GM18508 (cell line): ENCODE measurements at regions not wholly inside any gene's neighbourhood (a gene's known extent, or its start where the extent isn't known, plus 50 kb on each side); places are given as distances from the start of the nearest gene placed in this dataset.

Experiments
- ATAC-seq: cut with Tn5 transposase; IDR thresholded peaks from one replicate; pipeline ENCODE4 v1.9.1; 2021; ENCODE audit warnings: moderate number of reproducible peaks; ENCODE audit not compliant: insufficient read depth, unreplicated experiment

DNA sequence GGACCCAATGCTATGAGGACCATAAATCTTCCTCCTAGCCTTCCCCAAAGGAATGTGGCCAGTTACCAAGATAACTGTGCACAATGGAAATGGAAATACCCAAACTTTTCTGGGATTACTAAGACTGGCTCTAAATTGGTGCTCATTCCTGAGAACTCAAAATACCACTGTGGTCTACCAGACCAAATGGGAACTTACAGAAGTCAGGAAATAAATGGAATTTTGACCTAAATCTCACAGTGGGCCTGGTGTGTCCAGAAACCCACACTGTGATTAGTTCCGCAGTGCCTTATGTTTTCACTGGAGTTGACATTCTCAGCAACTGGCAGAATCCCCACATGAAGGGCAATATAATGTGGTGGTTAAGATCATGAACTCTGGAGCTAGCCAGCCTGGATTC lies 99.4 kb upstream of the ZC3H12C start:
- no peak for ATAC-seq

DNA sequence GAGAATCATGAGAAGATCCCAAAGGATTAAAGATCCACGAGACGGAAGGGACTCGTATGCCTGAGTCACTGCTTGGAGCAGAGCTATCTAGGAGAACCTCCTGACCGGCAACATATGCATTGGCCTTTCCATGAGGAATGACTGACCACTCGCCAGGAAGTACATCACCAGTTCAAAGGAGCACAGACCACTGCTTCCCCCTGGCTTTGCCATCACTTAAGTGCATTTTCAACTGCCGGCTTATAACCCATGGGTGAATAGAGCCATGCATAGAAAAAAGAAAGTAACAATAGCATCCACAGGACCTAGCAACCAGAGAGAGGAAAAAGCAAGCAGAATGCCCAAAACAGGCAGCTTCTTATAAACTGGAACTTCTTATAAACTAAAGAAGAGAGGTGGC lies 98.3 kb upstream of the ZC3H12C start:
- no peak for ATAC-seq

DNA sequence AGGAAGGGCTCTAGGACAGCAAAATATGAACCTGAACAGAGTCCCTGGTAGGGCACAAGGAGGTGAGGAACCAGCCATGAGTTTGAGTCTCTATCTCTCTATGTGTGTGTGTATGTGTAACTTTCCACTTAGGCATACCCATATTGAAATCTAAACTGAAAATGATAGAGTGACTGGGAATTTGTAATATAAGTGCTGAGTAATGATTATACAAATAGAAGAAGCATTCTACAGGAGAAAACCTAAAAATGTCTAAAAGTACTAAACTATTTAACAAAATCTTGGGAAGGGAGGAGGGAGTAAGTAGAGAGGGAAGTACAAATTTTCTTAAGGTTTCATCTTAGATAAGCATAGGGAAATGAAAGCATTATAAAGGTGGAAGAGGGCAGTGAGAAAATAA lies 97.1 kb upstream of the ZC3H12C start:
- no peak for ATAC-seq

DNA sequence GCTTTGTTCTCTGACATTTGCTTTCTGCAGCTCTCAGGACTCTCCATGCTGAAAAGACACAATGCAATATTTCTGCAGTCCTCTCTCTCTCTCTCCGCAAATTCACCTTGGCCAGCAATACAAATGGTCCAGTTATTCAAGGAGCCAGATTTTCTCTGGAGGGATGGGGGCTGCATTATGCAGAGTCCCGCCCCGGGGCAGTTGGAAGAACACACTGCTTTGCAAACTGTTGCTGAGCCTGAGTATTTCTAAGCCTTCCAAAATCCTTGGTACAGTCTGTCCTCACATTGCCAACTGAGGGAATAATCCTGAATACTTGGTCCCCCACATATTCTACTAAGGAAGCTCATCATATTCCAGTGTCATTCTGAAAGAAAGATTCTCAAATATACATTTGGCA lies 94.3 kb upstream of the ZC3H12C start:
- ATAC-seq: no peak

DNA sequence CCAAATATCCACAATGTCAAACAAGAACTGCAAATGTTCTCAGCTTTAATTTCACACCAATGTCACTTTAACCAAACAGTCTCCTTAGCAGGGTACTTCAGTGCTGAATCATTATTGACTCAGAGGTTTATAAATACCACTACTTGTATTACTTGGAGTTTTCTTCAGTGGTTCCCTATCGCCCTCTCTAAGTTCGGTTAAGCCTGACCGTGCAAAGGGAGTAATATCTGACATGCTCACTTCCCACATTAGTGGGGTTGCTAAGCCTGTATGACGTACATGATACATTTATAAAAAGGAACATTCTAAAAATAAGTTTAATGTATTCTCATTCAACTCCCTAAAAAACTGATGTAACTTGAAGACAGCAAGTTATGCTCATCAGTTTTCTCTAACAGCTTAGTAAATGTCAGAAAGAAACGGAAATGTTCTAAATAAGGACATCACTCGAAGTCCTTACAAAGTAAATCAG lies 93.1 kb upstream of the ZC3H12C start:
- ATAC-seq: peak; percentile 91

DNA sequence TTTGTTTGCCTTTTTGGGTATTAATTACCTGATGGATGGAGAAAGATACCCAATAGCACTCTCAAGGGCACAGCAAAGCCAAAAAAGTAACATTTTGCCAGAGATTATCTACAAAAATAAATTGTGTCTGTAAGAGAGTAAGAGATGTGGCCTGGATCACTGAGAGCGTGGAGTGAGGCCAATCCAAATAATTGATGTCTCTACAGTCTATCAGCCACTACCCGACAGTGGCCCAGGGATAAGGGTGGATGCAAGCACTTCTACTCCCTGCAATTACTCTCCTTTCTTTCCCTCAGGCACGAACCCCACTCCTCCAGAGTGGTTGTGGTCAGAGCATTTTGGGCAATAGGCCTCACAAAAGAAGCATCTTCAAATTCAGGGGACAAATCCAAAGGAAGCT lies 92.3 kb upstream of the ZC3H12C start:
- no peak for ATAC-seq

DNA sequence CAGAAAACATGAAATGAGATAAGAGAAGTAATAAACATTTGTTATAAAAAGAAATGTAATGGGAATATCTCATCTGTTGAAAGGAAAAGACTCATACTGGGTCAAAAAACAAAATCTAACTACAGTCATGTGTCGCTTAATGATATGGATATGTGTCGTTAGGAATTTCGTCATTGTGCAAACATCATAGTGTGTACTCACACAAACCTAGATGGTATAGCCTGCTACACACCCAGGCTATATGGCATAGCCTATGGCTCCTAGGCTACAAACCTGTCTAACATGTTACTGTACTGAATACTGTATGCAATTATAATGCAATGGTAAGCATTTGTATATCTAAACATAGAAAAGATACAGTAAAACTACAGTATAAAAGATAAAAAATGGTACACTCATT lies 89.8 kb upstream of the ZC3H12C start:
- no peak for ATAC-seq

DNA sequence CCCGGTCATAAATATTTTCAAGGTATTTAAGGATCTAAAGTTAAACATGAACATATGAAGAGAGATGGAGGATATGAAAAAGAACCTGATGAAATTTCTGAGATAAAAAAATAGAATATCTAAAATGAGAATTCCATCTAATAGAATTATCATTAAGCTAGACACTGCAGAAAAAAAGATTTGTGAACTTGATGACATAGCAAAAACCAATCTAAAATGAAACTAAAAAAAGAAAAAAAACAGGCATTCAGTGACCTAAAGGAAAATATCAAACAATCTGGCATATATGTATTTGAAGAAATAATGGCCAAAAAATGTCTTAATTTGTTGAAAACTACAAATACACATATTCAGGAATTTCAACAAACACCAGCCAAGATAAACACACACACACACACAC lies 81.6 kb upstream of the ZC3H12C start:
- no peak for ATAC-seq

DNA sequence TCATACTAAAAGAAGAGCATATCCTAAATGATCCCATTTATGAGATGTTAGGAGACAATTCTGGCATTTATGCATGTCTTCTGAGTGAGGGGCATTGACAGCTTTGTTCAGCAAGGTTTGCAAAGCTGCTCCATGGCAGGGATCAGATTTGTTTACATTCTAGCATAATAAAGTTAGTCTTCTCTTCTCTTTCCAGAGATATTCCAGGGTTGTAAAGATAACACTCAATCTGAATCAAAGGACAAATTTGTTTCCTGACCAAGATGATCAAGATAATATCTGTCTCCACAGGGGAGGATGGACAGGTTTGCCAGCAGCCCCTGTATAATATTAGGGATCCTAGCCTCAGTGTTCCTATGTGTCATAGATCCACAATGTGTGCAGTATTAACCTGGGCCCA lies 77.5 kb upstream of the ZC3H12C start:
- ATAC-seq: no peak

DNA sequence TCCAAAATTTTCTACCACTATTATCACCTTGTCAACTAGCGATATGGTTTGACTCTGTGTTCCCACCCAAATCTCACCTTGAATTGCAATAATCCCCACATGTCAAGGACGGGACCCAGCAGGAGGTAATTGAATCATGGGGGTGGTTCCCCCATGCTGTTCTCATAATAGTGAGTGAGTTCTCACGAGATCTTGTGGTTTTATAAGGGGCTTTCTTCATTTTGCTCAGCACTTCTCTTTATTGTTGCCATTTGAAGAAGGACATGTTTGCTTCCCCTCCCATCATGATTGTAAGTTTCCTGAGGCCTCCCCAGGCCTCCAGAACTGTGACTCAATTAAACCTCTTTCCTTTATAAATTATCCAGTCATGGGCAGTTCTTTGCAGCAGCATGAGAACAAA lies 73.5 kb upstream of the ZC3H12C start:
- no peak for ATAC-seq

DNA sequence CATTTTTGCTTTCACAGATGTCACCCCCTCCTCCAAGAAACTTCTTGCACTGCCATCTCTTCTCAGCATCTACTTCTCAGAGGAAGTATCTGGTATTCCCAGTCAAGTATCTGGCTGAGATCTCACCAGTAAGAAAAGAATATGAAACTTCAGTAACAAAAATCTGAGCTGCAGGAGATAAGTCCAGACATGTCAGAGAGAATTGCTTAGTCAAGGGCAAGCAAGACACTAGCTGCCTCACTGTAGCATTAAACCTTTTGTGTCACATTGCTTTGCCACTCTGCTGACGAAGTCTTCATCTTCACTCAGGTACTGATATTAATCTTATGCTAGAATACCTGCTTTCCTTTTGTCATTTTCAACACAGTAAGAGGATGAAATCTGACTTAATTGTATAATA lies 70.6 kb upstream of the ZC3H12C start:
- ATAC-seq: no peak

DNA sequence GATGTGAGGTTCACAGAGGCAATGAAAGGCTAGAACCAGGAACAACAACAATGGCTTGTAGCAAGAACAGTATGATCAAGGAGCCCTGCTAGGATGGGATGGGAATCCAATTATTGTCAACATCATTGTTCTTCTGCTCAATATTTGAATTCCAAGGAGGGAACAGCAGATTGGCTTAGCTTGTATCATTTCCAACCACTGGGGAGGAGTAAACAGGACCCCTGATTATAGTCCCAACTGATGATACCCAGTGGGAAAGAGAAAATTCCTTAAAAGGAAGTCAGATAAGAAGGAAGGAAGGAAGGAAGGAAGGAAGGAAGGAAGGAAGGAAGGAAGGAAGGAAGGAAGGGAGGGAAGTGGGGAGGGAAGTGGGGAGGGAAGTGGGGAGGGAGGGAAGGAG lies 69.5 kb upstream of the ZC3H12C start:
- no peak for ATAC-seq

DNA sequence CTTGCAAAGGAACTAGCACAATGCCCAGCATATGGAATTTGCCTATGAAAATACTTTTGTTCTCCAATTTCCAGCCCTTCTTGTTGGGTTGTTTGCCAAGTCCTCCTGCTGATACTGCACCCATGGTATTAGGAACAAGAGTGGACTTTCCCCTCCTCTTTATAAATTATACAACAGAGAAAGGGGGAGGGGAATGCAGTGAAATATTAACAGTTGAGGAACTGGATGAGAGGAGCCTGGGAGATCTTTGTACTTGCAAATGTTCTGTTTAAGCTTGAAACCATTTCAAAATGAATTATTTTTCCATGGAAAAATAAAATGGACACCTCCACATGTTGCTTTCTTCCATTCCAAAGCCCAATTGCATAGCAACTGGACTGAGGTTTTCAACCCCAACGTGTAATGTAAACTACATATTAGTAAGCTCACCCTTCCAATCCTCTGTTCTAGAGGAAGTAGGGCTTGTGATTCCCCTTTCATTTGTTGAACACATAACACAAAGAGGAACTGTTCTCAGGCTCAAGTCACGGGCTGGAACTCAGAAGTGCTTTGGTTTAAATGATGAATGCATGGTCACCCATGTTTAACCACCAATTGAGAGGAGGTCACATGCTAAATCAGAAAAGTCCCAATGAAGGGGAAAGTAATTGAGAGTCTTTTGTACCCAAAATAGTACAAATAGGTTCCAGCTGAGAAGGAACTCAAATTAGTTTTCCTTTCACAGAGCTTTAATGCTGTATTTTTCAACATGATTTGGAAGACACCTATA lies 66.2 kb upstream of the ZC3H12C start:
- ATAC-seq: peak; percentile 82

DNA sequence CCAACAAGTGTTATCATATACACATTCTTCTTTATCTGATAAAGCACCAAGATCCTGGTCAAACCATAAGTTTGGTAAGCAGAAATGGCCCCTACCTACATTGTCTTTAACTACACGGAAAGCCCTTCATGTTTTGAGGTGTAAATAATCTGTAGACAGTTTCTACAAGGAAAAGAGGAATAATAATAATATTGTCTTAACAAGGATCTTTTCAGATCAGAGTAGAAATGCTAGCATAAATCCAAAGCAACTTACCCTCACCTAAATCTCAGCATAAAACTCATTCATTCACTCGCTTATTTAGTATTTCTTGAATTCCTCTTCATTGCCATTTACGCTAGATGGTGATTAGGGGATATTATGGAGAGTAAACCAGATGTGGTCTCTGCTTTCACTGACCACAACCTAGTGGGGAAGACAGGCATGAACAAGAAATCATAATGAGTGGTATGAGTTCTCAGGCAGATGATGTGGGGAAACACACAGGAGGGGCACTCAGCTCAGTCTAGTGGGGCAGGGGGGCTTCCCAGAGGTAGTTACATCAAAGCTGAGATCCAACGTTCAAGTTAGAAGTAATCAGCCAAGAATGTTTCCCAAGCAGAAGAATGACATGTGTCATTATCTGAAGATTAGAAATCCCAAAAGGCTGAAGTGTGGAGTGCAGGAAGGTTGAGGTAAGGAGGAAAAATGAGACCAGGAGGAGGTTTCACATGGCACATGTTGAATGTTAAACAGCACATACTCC lies 65.4 kb upstream of the ZC3H12C start:
- no peak for ATAC-seq

DNA sequence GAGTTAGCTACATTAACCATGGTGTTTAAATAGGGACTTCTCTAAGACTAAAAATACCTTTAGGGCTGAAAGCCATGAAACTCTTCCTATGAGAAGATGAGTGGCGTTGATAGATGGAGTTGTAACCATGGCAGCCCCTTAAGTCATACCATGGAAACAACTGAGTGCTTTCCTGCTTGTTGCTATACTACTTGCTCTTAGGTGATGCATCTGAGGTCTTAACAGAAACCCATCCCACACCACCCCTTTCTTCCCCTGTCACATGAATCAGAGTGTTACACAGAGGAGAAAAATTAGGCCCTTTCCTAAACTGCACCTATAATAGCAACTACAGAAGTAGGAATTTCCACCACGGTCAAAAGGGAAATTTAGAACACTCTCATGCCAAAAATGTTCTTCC lies 64.3 kb upstream of the ZC3H12C start:
- ATAC-seq: no peak

DNA sequence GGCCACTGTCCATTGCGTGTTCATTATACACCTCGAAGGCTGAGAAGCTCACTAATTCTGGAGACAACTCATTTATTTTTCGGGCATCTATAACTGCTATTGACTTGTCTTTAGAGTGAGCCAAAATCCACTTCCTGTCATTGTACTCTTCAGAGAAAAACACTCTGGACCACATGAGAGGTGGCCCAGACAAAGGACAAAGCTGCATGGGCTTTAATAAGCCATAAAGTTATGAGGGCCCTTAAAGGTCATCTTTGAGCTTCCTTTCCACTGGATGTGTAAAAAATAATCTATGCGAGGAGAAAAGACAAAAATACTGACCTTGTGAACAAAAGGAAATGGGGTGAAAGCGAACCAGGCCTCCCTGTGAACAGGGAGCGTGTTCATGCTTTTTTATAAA lies 63.5 kb upstream of the ZC3H12C start:
- no peak for ATAC-seq

DNA sequence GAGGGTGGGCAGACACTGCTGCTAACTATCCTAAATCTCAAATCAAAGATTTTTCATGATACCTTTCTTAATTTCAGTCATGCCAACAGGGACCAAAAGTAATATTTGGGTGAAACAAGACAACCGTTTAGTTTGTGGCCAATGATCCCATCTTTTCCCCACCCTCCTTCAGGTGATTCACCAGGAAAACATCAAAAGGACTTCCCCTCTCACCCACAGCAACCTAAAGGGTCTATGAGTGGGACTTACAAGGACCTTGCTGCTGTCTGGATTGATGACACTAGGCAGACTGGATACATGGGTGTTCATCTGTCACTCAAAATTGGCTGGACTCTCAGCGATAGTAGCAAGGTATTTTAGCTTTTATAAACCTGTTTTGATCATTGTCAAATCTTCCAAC lies 62.0 kb upstream of the ZC3H12C start:
- no peak for ATAC-seq

DNA sequence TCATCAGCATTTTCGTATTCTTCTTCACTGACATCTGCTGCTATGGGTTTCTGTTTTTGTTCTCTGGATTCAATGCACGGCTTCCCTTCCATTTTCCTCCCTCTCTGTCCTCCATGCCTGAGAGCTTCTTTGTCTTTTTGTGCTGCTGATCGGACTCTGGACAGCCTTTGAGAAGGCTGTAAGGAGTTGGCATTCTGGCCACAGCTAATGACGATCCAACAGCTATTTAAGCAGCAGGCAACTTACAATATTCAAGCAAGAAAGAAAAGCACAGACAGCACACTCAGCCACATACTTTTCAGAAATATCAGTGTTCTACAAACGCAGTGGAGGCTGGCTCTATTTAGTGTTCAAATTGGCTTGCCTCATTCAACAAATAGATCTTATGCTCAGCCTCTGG lies 60.9 kb upstream of the ZC3H12C start:
- ATAC-seq: no peak

DNA sequence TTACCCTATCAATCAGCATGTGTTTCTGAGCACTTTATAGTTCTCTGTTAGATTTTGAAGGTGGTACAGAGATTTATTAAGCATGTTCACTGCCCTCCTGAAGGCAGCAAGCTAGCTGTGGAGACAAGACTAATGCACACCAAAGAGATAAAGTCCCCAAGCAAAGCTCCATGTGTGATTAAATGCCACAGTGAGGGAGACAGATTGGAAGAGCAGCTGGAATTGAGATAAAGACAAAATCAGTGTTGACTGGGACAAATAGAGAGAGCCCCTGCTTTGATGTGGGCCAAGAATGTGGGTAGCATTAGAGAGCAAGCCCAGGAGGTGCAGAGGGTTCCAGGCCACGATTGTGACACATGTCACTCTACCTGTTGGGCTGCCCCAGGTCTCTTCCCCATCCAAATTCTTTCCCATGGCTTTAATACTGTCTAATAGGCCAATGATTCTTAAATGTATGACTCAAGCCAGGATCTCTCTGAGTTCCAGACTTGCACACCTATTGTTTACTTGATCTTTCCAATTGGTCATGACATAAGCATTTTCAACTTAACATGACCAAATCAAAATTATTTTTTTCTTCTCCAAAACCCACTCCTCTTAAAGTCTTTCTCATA lies 60.1 kb upstream of the ZC3H12C start:
- ATAC-seq: no peak

DNA sequence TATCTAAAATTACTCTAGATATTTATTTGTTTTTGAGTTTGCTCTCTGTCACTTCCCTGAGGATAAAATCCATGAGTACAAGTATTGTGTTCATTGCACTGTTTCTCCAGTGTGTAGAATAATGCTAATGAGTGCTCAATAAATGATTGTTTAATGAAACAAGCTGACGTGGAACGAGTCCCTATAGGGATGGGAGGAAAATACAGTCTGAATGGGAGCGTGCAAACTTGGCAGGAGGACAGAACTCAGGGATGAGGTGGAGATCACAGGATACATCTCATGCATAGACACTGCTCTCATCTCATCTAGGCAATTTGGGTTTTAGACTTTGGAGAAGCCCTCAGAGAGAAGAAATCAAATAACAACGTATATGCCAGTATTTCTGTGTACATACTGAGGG lies 58.4 kb upstream of the ZC3H12C start:
- no peak for ATAC-seq

DNA sequence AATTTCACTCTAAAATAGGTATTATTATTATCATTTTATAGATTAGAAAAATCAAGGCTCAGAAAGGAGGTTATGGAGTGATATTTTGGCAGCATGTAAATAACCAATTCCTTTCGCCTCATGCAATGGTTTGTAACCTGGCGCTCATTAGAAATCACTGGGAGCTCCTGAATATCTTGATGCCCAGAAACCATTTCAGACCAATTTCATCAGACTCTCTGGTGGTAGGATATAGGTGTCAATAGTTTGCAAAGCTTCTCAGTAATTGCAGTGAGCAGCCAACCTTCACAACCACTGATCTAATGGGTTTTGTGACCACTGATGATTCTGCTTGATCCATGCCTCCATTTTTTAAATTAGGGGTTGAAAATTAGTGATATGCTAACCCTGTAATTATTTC lies 57.8 kb upstream of the ZC3H12C start:
- no peak for ATAC-seq

DNA sequence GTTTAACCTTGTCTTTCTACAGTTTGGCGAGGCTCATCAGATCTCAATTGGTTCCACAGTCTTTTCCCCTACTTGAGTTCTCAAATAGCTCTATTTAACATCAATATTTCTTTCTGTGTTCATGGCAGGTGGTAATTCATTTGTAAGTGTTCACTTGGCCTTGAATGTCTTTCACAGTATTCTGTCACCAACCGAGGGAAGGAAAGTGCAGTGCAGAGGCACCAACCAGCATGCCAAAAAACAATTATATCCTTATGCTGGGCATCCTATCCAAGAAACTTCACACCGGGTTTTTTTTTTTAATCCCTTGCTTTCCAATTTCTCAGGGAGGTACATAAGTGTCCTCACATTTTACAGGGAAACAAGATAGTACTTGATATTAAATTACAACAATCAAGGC lies 55.0 kb upstream of the ZC3H12C start:
- ATAC-seq: no peak
